Neural progenitor cell (in vitro differentiated cells): ENCODE measurements at regions not wholly inside any gene's neighbourhood (a gene's known extent, or its start where the extent isn't known, plus 50 kb on each side); places are given as distances from the start of the nearest gene placed in this dataset.

ENCODE experiments used
- DNase-seq: peaks from one replicate; pipeline ENCODE4 v3.0.0-alpha.2; 2016; ENCODE audit warnings: low spot score
- H2AFZ ChIP-seq: fragments of 200-600 bp; sonication (generic); replicated peaks from 2 replicates; pipeline ENCODE4 v1.6.1; 2016; ENCODE audit warnings: antibody characterized with exemption
- H3F3A ChIP-seq: fragments of 200-600 bp; sonication (generic); 2 replicates; pipeline ENCODE4 v1.6.1; 2016; ENCODE audit warnings: antibody characterized with exemption, low read depth
- H3K27ac ChIP-seq: fragments of 200-600 bp; sonication (generic); 2 replicates; pipeline ENCODE4 v1.5.1; 2016; ENCODE audit warnings: mild to moderate bottlenecking
- H3K27me3 ChIP-seq: fragments of 200-600 bp; sonication (generic); 2 replicates; pipeline ENCODE4 v1.6.1; 2016; ENCODE audit warnings: mild to moderate bottlenecking, moderate library complexity
- H3K36me3 ChIP-seq: fragments of 200-600 bp; sonication (generic); 2 replicates; pipeline ENCODE4 v1.5.1; 2016
- H3K4me1 ChIP-seq: fragments of 200-600 bp; sonication (generic); 2 replicates; pipeline ENCODE4 v1.6.1; 2016; ENCODE audit warnings: mixed run types
- H3K4me2 ChIP-seq: fragments of 200-600 bp; sonication (generic); 2 replicates; pipeline ENCODE4 v1.6.1; 2016
- H3K4me3 ChIP-seq: fragments of 200-600 bp; sonication (generic); 2 replicates; pipeline ENCODE4 v1.5.1; 2016
- H3K79me2 ChIP-seq: fragments of 200-600 bp; sonication (generic); 2 replicates; pipeline ENCODE4 v1.6.1; 2016; ENCODE audit warnings: low read depth
- H3K9ac ChIP-seq: fragments of 200-600 bp; sonication (generic); 2 replicates; pipeline ENCODE4 v1.6.1; 2016
- H3K9me3 ChIP-seq: fragments of 200-600 bp; sonication (generic); 2 replicates; pipeline ENCODE4 v1.5.1; 2016; ENCODE audit warnings: low read depth
- H4K20me1 ChIP-seq: fragments of 200-600 bp; sonication (generic); 2 replicates; pipeline ENCODE4 v1.6.1; 2016; ENCODE audit warnings: low read depth
- H3K27ac Mint-ChIP-seq: 3 replicates; pipeline ENCODE4 v1.8.0; 2021; ENCODE audit warnings: mixed read lengths
- H3K27me3 Mint-ChIP-seq: 2 replicates; pipeline ENCODE4 v1.8.0; 2022; ENCODE audit warnings: low read depth, mild to moderate bottlenecking, inconsistent platforms, moderate library complexity, mixed read lengths; ENCODE audit not compliant: insufficient read depth
- H3K36me3 Mint-ChIP-seq: 3 replicates; pipeline ENCODE4 v1.8.0; 2021; ENCODE audit warnings: mixed read lengths
- H3K4me1 Mint-ChIP-seq: 3 replicates; pipeline ENCODE4 v1.8.0; 2021; ENCODE audit warnings: mixed read lengths
- H3K4me3 Mint-ChIP-seq: 3 replicates; pipeline ENCODE4 v1.8.0; 2021; ENCODE audit warnings: mild to moderate bottlenecking, moderate library complexity, mixed read lengths
- H3K9me3 Mint-ChIP-seq: 3 replicates; pipeline ENCODE4 v1.8.0; 2020; ENCODE audit warnings: mixed read lengths
- EZH2 ChIP-seq: fragments of 200-600 bp; sonication (generic); IDR thresholded peaks from 2 replicates; pipeline ENCODE4 v1.6.1; 2017; ENCODE audit warnings: antibody characterized with exemption, mild to moderate bottlenecking, moderate library complexity
- EZH2phosphoT487 ChIP-seq: fragments of 200-600 bp; sonication (generic); IDR thresholded peaks from 2 replicates; pipeline ENCODE4 v1.6.1; 2017; ENCODE audit warnings: antibody characterized with exemption
- TF ChIP-seq, protein P1 (sequence below): fragments of 200-600 bp; sonication (generic); IDR thresholded peaks from 2 replicates; pipeline ENCODE4 v1.5.1; 2017; ENCODE audit warnings: antibody characterized with exemption, mild to moderate bottlenecking

DNA sequence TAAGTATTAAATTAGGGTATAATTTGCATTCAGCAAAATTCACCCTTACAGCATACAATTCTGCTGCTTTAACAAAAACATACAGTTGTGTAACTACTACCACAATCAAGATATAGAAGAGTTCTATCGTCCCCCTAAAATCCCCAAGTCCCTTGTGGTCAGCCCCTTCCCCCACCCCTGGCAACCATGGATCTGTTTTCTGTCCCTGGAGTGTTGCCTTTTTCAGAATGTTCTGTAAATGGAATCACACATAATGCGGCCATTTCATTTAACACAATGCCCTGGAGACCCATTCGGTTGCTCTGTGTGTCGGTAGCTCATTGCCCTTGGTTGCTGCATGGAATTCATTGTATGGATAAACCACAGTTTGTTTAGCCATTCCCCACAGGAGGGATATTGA lies 190.2 kb downstream of the IRX5 start:
- H3K36me3 ChIP-seq, result no peaks in the 10 kb centered on the region
- no peaks in the 10 kb centered on the region for H3K36me3 Mint-ChIP-seq
- H3K27me3 Mint-ChIP-seq, result peaks cover 8% of the 10 kb centered on the region
- no peaks in the 10 kb centered on the region for H3K9me3 ChIP-seq
- no peak overlapping the region for H3K9ac ChIP-seq
- no peak overlapping the region for H2AFZ ChIP-seq
- H3K27ac ChIP-seq, result no peak overlapping the region
- no peaks in the 10 kb centered on the region for H4K20me1 ChIP-seq
- H3K27ac Mint-ChIP-seq, result no peak overlapping the region
- H3K4me3 ChIP-seq, result no peak overlapping the region
- TF ChIP-seq EZH2phosphoT487 (no peak), EZH2 (no peak)
- TF ChIP-seq, protein P1, sequence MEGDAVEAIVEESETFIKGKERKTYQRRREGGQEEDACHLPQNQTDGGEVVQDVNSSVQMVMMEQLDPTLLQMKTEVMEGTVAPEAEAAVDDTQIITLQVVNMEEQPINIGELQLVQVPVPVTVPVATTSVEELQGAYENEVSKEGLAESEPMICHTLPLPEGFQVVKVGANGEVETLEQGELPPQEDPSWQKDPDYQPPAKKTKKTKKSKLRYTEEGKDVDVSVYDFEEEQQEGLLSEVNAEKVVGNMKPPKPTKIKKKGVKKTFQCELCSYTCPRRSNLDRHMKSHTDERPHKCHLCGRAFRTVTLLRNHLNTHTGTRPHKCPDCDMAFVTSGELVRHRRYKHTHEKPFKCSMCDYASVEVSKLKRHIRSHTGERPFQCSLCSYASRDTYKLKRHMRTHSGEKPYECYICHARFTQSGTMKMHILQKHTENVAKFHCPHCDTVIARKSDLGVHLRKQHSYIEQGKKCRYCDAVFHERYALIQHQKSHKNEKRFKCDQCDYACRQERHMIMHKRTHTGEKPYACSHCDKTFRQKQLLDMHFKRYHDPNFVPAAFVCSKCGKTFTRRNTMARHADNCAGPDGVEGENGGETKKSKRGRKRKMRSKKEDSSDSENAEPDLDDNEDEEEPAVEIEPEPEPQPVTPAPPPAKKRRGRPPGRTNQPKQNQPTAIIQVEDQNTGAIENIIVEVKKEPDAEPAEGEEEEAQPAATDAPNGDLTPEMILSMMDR, result no peak
- H3K4me3 Mint-ChIP-seq, result no peak overlapping the region
- H3K4me1 Mint-ChIP-seq, result peaks cover 3% of the 10 kb centered on the region
- no peak for DNase-seq
- no peaks in the 10 kb centered on the region for H3K79me2 ChIP-seq
- H3K27me3 ChIP-seq, result no peaks in the 10 kb centered on the region
- peaks cover 6% of the 10 kb centered on the region for H3K9me3 Mint-ChIP-seq
- H3K4me2 ChIP-seq, result no peak overlapping the region
- H3F3A ChIP-seq, result no peaks in the 10 kb centered on the region
- no peaks in the 10 kb centered on the region for H3K4me1 ChIP-seq

DNA sequence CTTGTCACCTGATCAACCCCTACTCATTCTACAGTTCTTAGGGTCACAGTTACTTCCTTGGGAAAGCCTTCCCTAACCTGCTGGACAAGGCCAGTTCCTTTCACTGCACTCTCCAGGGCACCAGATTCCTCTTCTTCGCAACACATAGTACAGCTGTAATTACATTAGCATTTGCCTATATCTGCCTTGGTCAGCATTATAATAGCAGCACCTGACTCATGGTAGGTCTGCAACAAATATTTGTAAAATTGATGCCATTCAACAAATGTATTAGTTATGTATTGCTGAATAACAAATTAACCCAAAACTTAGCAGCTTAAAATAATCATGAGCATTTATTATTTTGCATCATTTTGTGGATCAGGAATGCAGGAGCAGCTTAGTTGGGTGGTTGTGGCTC lies 193.0 kb downstream of the IRX5 start:
- Mint-ChIP-seq H3K27ac (no peak overlapping the region), H3K4me1 (peaks cover 5% of the 10 kb centered on the region), H3K36me3 (no peaks in the 10 kb centered on the region), H3K27me3 (peaks cover 6% of the 10 kb centered on the region), H3K9me3 (peaks cover 4% of the 10 kb centered on the region), H3K4me3 (no peak overlapping the region)
- no peak overlapping the region for H3K4me3 ChIP-seq
- no peak overlapping the region for H3K27ac ChIP-seq
- H3K9ac ChIP-seq, result no peak overlapping the region
- DNase-seq, result no peak
- H3K36me3 ChIP-seq, result no peaks in the 10 kb centered on the region
- no peaks in the 10 kb centered on the region for H3K79me2 ChIP-seq
- H3K4me1 ChIP-seq, result no peaks in the 10 kb centered on the region
- H3K27me3 ChIP-seq, result no peaks in the 10 kb centered on the region
- TF ChIP-seq EZH2 (no peak), EZH2phosphoT487 (no peak)
- TF ChIP-seq, protein P1, result no peak
- no peaks in the 10 kb centered on the region for H3K9me3 ChIP-seq
- no peak overlapping the region for H2AFZ ChIP-seq
- no peaks in the 10 kb centered on the region for H3F3A ChIP-seq
- no peak overlapping the region for H3K4me2 ChIP-seq
- H4K20me1 ChIP-seq, result no peaks in the 10 kb centered on the region

- no peaks in the 10 kb centered on the region for H3K9me3 ChIP-seq
- Mint-ChIP-seq H3K27me3 (peaks cover 2% of the 10 kb centered on the region), H3K9me3 (peaks cover 2% of the 10 kb centered on the region), H3K27ac (no peak overlapping the region), H3K4me3 (no peak overlapping the region), H3K36me3 (no peaks in the 10 kb centered on the region), H3K4me1 (peaks cover 3% of the 10 kb centered on the region)
- no peak for DNase-seq
- H3K4me3 ChIP-seq, result no peak overlapping the region
- H3K27ac ChIP-seq, result no peak overlapping the region
- no peak overlapping the region for H3K9ac ChIP-seq
- H2AFZ ChIP-seq, result no peak overlapping the region
- H3K27me3 ChIP-seq, result no peaks in the 10 kb centered on the region
- H3K79me2 ChIP-seq, result no peaks in the 10 kb centered on the region
- H4K20me1 ChIP-seq, result no peaks in the 10 kb centered on the region
- no peak overlapping the region for H3K4me2 ChIP-seq
- H3K36me3 ChIP-seq, result no peaks in the 10 kb centered on the region
- H3F3A ChIP-seq, result no peaks in the 10 kb centered on the region
- TF ChIP-seq EZH2phosphoT487, result no peak
- no peak for TF ChIP-seq EZH2
- TF ChIP-seq, protein P1, result no peak
- no peaks in the 10 kb centered on the region for H3K4me1 ChIP-seq
Measured at GRCh38 chr16:55125818-55126385, 195.2 kb downstream of the IRX5 start.
